Loucy (cell line): ENCODE measurements at regions not wholly inside any gene's neighbourhood (a gene's known extent, or its start where the extent isn't known, plus 50 kb on each side); places are given as distances from the start of the nearest gene placed in this dataset.
"Not testable (repeated sequence)": the region's sequence is repeated elsewhere in the genome, so short reads cannot be mapped to it uniquely, and the experiment has no call there.

Experiments
- H2AFZ ChIP-seq: fragments of 200-600 bp; sonication (generic); 2 replicates; pipeline ENCODE4 v1.6.0; 2016; ENCODE audit warnings: antibody characterized with exemption, mild to moderate bottlenecking, low read length, moderate library complexity
- H3F3A ChIP-seq: fragments of 200-600 bp; 2 replicates; pipeline ENCODE4 v1.6.0; 2016; ENCODE audit warnings: antibody characterized with exemption, low read depth, mild to moderate bottlenecking
- H3K27me3 ChIP-seq: fragments of 200-600 bp; sonication (generic); 2 replicates; pipeline ENCODE4 v1.6.1; 2014; ENCODE audit warnings: low read length, mild to moderate bottlenecking; ENCODE audit not compliant: insufficient read depth, poor library complexity, severe bottlenecking
- H3K36me3 ChIP-seq: fragments of 200-600 bp; sonication (generic); 2 replicates; pipeline ENCODE4 v1.6.1; 2016; ENCODE audit warnings: low read length; ENCODE audit not compliant: insufficient read depth
- H3K4me1 ChIP-seq: fragments of 200-600 bp; sonication (generic); 2 replicates; pipeline ENCODE4 v1.5.1; 2014; ENCODE audit warnings: low read length, mild to moderate bottlenecking; ENCODE audit not compliant: insufficient read depth, poor library complexity, severe bottlenecking
- H3K4me2 ChIP-seq: fragments of 200-600 bp; sonication (generic); 2 replicates; pipeline ENCODE4 v1.6.0; 2014; ENCODE audit warnings: antibody characterized with exemption, low read length, low read depth, mild to moderate bottlenecking; ENCODE audit not compliant: poor library complexity, severe bottlenecking
- H3K4me3 ChIP-seq: fragments of 200-600 bp; sonication (generic); 2 replicates; pipeline ENCODE4 v1.5.1; 2014; ENCODE audit warnings: low read length, mild to moderate bottlenecking, mixed read lengths; ENCODE audit not compliant: poor library complexity, severe bottlenecking
- H3K79me2 ChIP-seq: fragments of 200-600 bp; sonication (generic); 2 replicates; pipeline ENCODE4 v1.6.1; 2014; ENCODE audit warnings: low read length; ENCODE audit not compliant: insufficient read depth
- H3K9ac ChIP-seq: fragments of 200-600 bp; sonication (generic); 2 replicates; pipeline ENCODE4 v1.6.0; 2014; ENCODE audit warnings: mild to moderate bottlenecking, low read depth, low read length, moderate library complexity; ENCODE audit not compliant: poor library complexity, severe bottlenecking
- H3K9me2 ChIP-seq: fragments of 200-600 bp; sonication (generic); replicated peaks from 2 replicates; pipeline ENCODE4 v1.6.1; 2016; ENCODE audit warnings: low read depth, low read length, mixed read lengths
- H3K9me3 ChIP-seq: fragments of 200-600 bp; sonication (generic); 2 replicates; pipeline ENCODE4 v1.6.1; 2014; ENCODE audit warnings: mild to moderate bottlenecking, antibody characterized with exemption, low read length, low read depth; ENCODE audit not compliant: insufficient read depth
- H4K20me1 ChIP-seq: fragments of 200-600 bp; sonication (generic); 2 replicates; pipeline ENCODE4 v1.6.0; 2014; ENCODE audit warnings: antibody characterized with exemption, low read length, mild to moderate bottlenecking; ENCODE audit not compliant: insufficient read depth, poor library complexity, severe bottlenecking
- EZH2phosphoT487 ChIP-seq: fragments of 200-600 bp; IDR thresholded peaks from 2 replicates; pipeline ENCODE4 v1.6.1; 2018; ENCODE audit warnings: antibody characterized with exemption, mild to moderate bottlenecking, moderate library complexity, borderline replicate concordance
- TF ChIP-seq, protein P1 (sequence below): fragments of 200-600 bp; sonication (generic); conservative IDR thresholded peaks from 2 replicates; pipeline ENCODE4 v1.5.1; 2014; ENCODE audit warnings: mild to moderate bottlenecking, antibody characterized with exemption, low read length

DNA sequence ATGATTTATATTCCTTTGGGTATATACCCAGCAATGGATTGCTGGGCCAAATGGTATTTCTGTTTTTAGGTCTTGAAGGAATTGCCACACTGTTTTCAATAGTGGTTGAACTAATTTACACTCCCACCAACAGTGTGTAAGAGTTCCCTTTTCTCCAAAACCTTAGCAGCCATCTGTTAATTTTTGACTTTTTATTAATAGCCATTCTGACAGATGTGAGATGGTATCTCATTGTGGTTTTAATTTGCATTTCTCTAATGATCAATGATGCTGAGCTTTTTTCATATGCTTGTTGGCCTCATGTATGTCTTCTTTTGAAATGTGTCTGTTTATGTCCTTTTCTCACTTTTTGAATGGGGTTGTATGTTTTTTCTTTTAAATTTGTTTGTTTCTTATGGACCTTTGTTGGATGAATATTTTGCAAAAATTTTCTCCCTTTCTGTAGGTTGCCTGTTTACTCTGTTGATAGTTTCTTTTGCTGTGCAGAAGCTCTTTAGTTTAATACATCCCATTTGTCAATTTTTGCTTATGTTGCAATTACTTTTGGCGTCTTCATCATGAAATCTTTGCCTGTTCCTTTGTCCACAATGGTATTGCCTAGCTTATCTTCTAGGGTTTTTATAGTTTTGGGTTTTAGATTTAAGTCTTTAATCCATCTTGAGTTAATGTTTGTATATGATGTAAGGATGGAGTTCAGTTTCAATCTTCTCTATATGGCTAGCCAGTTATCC is 119.7 kb upstream of the XIRP2 start:
- Histone ChIP-seq H3K9ac (no peak overlapping the region), H3K9me3 (no peaks in the 10 kb centered on the region), H4K20me1 (no peaks in the 10 kb centered on the region), H3K27me3 (no peaks in the 10 kb centered on the region), H3K9me2 (no peaks in the 10 kb centered on the region), H3K36me3 (no peaks in the 10 kb centered on the region), H2AFZ (no peak overlapping the region), H3K4me2 (no peak overlapping the region), H3K79me2 (no peaks in the 10 kb centered on the region), H3K4me3 (no peak overlapping the region), H3F3A (no peaks in the 10 kb centered on the region), H3K4me1 (no peaks in the 10 kb centered on the region)
- no peak for TF ChIP-seq EZH2phosphoT487
- TF ChIP-seq, protein P1, sequence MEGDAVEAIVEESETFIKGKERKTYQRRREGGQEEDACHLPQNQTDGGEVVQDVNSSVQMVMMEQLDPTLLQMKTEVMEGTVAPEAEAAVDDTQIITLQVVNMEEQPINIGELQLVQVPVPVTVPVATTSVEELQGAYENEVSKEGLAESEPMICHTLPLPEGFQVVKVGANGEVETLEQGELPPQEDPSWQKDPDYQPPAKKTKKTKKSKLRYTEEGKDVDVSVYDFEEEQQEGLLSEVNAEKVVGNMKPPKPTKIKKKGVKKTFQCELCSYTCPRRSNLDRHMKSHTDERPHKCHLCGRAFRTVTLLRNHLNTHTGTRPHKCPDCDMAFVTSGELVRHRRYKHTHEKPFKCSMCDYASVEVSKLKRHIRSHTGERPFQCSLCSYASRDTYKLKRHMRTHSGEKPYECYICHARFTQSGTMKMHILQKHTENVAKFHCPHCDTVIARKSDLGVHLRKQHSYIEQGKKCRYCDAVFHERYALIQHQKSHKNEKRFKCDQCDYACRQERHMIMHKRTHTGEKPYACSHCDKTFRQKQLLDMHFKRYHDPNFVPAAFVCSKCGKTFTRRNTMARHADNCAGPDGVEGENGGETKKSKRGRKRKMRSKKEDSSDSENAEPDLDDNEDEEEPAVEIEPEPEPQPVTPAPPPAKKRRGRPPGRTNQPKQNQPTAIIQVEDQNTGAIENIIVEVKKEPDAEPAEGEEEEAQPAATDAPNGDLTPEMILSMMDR, result no peak

DNA sequence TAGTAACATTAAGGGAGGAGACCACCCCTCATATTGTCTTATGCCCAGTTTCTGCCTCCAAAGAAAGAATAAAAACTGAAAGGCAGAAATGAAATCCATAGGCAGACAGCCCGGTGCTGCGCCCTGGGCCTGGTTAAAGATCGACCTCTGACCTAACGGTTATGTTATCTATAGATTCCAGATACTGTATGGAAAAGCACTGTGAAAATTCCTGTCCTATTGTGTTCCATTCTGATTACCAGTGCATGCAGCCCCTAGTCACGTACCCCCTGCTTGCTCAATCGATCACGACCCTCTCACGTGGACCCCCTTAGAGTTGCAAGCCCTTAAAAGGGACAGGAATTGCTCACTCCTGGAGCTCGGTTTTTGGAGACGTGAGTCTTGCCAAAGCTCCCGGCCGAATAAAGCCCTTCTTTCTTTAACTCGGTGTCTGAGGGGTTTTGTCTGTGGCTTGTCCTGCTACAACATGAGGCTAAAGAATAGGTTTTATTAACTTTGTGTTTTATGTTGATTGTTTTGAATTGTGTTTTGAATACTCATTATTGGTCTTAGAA is 121.4 kb upstream of the XIRP2 start:
- not testable (repeated sequence) for H3K36me3 ChIP-seq, H3K4me3 ChIP-seq, H4K20me1 ChIP-seq, H3K79me2 ChIP-seq, H3K9me3 ChIP-seq, H3K9me2 ChIP-seq, H3K4me1 ChIP-seq, H3K27me3 ChIP-seq, H3F3A ChIP-seq, H3K4me2 ChIP-seq, H2AFZ ChIP-seq, H3K9ac ChIP-seq

DNA sequence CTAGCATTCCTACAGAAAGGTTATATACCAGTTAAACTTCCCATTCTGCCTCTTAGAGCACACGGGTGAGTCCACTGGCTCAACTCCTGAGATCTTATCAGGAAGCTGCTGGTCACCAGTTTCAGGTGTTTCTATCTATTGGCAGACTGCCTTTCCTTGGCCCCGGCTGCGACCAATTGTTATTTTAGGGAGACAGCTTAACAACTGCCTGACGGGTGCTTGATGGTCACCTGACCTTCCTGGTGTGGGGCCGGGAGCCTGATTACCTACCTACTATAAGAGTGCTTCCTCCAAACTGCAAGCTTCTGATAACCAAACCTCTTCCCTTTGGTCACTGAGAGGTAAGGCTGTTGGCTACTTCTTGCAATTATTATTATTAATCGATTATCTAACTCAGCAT is 122.1 kb upstream of the XIRP2 start:
- Histone ChIP-seq H3K4me2 (no peak overlapping the region), H3K36me3 (no peaks in the 10 kb centered on the region), H2AFZ (no peak overlapping the region), H3F3A (no peaks in the 10 kb centered on the region), H3K9ac (no peak overlapping the region), H3K4me3 (no peak overlapping the region), H3K9me3 (no peaks in the 10 kb centered on the region), H3K9me2 (no peaks in the 10 kb centered on the region), H3K27me3 (no peaks in the 10 kb centered on the region), H3K4me1 (no peaks in the 10 kb centered on the region), H4K20me1 (no peaks in the 10 kb centered on the region), H3K79me2 (no peaks in the 10 kb centered on the region)
- TF ChIP-seq, protein P1, result no peak
- TF ChIP-seq EZH2phosphoT487, result no peak

DNA sequence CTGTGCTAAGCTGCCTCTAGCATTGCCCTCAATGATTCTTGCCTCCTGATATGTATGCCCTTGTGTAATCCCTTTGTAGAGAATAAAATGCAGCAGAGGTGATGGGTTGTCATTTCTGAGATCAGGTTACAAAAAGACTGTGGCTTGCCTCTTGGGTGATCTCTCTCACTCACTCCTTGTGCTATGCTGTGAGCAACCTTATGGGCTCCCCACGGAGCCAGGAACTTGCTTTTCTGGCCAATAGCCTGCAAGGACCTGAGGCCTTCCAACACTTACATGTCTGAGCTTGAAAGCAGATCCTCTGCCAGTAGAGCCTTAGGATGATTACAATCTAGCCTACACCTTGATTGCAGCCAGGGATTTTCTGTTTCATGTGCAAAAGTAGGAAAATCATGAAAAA is 123.1 kb upstream of the XIRP2 start:
- H3K9ac ChIP-seq, result no peak overlapping the region
- H2AFZ ChIP-seq, result no peak overlapping the region
- H3K27me3 ChIP-seq, result no peaks in the 10 kb centered on the region
- H3K4me3 ChIP-seq, result no peak overlapping the region
- no peaks in the 10 kb centered on the region for H4K20me1 ChIP-seq
- no peaks in the 10 kb centered on the region for H3K36me3 ChIP-seq
- no peaks in the 10 kb centered on the region for H3K79me2 ChIP-seq
- H3K4me1 ChIP-seq, result no peaks in the 10 kb centered on the region
- no peaks in the 10 kb centered on the region for H3K9me2 ChIP-seq
- no peak for TF ChIP-seq EZH2phosphoT487
- TF ChIP-seq, protein P1, result no peak
- H3F3A ChIP-seq, result no peaks in the 10 kb centered on the region
- H3K9me3 ChIP-seq, result no peaks in the 10 kb centered on the region
- no peak overlapping the region for H3K4me2 ChIP-seq
